Nephron progenitor cell (in vitro differentiated cells): ENCODE measurements at regions not wholly inside any gene's neighbourhood (a gene's known extent, or its start where the extent isn't known, plus 50 kb on each side); places are given as distances from the start of the nearest gene placed in this dataset.

Experiments
- DNase-seq: peaks from one replicate; pipeline ENCODE4 v3.0.0; 2021
- H3K27ac Mint-ChIP-seq: 2 replicates; pipeline ENCODE4 v1.8.0; 2021; ENCODE audit warnings: mild to moderate bottlenecking, moderate library complexity, mixed read lengths
- H3K27me3 Mint-ChIP-seq: 2 replicates; pipeline ENCODE4 v1.8.0; 2021; ENCODE audit warnings: mild to moderate bottlenecking, low read depth, mixed read lengths; ENCODE audit not compliant: poor library complexity
- H3K36me3 Mint-ChIP-seq: 2 replicates; pipeline ENCODE4 v1.8.0; 2021; ENCODE audit warnings: low read depth, mixed read lengths
- H3K4me1 Mint-ChIP-seq: 2 replicates; pipeline ENCODE4 v1.8.0; 2021; ENCODE audit warnings: mixed read lengths
- H3K4me3 Mint-ChIP-seq: 2 replicates; pipeline ENCODE4 v1.8.0; 2021; ENCODE audit warnings: mild to moderate bottlenecking, moderate library complexity, mixed read lengths
- H3K9me3 Mint-ChIP-seq: 2 replicates; pipeline ENCODE4 v1.8.0; 2021; ENCODE audit warnings: mild to moderate bottlenecking, moderate library complexity, mixed read lengths
- CTCF ChIP-seq: fragments of 200-600 bp; sonication (generic); IDR thresholded peaks from 2 replicates; pipeline ENCODE4 v1.5.0; 2021; ENCODE audit warnings: antibody characterized with exemption

DNA sequence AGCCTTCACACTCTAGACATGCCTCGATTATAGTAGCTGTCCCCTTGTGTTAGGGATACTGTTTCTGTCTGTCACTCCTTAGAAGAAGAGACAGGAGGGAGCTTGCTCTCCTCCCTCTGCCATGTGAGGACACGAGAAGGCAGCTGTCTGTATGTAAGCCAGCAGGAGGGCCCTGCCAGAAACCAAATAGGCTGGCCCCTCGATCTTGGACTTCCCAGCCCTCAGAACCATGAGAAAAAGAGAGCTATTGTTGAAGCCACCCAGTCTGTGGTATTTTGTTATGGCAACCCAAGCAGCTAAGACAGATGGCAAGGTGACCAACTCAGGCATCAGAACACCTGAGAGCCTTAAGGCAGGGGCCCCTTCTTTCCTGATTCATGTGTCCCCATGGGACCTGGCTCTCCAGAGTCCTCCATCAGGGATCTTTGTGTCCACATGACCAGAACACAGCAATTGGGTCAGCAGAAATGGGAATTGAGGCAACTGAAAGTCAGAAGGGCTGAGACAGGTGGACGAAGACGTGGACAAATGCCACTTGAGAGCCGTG lies 65.6 kb upstream of the NPAS1 start:
- no peak overlapping the region for H3K4me3 Mint-ChIP-seq
- peaks cover 8% of the 10 kb centered on the region for H3K9me3 Mint-ChIP-seq
- H3K27ac Mint-ChIP-seq, result peak overlapping the region; percentile 86
- H3K27me3 Mint-ChIP-seq, result no peaks in the 10 kb centered on the region
- DNase-seq, result no peak
- H3K4me1 Mint-ChIP-seq, result peaks cover 45% of the 10 kb centered on the region
- no peak for TF ChIP-seq CTCF
- peaks cover 74% of the 10 kb centered on the region for H3K36me3 Mint-ChIP-seq

DNA sequence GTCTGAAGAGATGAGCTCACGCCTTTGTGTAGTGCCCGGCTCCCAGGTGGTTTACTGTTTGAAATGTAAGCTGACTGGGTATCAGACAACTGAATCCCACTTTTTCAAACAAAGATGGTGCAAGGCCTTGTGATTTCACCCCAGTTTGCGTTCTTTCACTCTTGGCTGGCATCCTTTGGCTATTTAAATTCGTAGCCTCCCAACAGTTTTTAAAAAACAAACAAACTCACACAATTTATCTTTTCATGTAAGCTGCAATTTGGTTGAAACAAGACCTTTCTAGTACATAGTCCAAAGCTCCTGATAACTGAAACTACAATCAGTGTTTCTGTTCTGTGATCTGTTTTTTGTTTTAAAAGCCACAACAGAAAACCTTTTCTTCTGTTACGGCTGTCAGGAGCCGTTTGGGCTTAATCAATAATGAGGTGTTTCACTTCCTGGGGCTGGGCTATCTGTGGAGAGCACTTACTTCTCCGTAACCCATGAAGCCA lies 65.1 kb upstream of the NPAS1 start:
- DNase-seq, result no peak
- peak overlapping the region; percentile 86 for H3K27ac Mint-ChIP-seq
- H3K36me3 Mint-ChIP-seq, result peaks cover 71% of the 10 kb centered on the region
- H3K9me3 Mint-ChIP-seq, result peaks cover 8% of the 10 kb centered on the region
- no peaks in the 10 kb centered on the region for H3K27me3 Mint-ChIP-seq
- peaks cover 45% of the 10 kb centered on the region for H3K4me1 Mint-ChIP-seq
- no peak for TF ChIP-seq CTCF
- H3K4me3 Mint-ChIP-seq, result no peak overlapping the region

DNA sequence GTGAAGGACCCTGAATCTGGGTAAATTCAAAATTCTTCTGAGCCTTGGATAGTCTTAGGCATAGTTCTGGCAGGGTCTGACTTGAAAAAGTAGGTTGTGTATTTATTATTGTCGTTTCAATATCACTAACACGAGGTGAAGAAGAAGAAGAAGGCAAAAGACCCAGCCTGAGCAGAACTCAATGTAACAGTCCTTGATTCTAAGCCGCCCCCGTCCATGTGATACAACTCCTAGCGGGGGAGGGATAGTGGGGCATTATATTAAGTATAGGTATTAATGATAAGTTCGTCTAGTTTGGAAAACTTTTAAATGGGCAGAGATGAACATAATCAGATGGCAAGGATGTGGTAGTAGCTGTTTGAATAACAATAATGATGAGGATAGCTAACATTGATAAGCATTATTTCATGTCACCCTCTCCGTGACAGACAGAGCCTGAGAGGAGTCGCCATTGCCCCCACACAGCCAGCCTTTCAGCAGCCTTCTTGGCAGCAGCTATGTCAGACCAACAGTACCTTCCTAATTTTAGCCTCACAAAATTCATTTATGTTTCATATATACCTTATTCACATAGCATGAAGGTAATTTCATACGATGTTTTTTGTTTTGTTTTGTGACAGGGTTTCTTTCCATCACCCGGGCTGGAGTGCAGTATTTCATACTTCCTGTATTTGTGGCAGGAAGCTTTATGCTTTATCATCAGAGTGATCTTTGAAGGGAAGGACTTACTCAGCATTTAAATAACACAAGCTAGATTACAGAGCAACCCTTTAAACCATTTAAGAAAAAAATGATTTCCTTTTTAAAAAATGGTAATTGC lies 64.4 kb upstream of the NPAS1 start:
- peaks cover 8% of the 10 kb centered on the region for H3K9me3 Mint-ChIP-seq
- H3K27ac Mint-ChIP-seq, result peak overlapping the region; percentile 86
- no peak for TF ChIP-seq CTCF
- peaks cover 71% of the 10 kb centered on the region for H3K36me3 Mint-ChIP-seq
- no peak for DNase-seq
- H3K4me1 Mint-ChIP-seq, result peaks cover 47% of the 10 kb centered on the region
- no peak overlapping the region for H3K4me3 Mint-ChIP-seq
- H3K27me3 Mint-ChIP-seq, result no peaks in the 10 kb centered on the region

DNA sequence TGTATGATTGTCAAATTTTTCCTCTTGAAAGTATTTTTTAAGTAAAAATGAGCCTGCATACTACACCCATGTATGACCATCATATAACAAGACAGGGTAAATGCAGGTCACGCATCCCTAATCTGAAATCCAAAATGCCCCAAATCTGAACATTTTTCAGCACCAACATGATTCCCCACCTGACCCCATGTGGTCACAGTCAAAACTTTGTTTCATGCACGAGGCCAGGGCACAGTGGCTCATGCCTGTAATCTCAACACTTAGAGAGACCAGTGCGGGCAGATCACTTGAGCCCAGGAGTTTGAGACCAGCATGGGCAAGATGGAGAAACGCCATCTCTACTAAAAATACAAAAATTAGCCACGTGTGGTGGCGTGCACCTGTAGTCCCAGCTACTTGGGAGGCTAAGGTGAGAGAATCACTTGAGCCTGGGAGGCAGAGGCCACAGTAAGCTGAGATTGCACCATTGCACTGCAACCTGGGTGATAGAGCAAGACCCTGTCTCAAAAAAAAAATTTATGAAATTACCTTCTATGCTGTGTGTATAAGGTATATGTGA lies 63.7 kb upstream of the NPAS1 start:
- Mint-ChIP-seq H3K27ac (no peak overlapping the region), H3K36me3 (peaks cover 69% of the 10 kb centered on the region), H3K27me3 (no peaks in the 10 kb centered on the region), H3K4me3 (no peak overlapping the region), H3K9me3 (peaks cover 8% of the 10 kb centered on the region), H3K4me1 (peaks cover 44% of the 10 kb centered on the region)
- TF ChIP-seq CTCF, result no peak
- no peak for DNase-seq

DNA sequence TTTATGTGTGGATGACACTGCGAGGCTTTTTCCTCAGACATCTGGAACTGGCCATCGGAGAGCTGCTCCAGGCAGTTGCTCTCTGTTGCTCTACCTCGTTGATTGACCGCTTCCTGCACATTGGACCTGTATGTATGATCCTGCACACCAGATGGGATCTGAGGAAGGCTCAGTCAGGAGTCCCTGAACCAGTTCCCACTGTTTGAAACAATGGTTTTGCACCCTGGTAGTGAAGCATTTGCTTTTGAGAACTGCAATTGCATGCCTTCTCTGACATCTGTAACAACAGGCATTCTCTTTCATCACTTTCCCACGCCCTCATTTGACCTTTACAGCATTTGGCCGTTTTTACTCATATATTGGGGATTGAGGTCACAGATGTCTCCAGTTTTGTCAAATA lies 61.1 kb upstream of the NPAS1 start:
- Mint-ChIP-seq H3K27me3 (no peaks in the 10 kb centered on the region), H3K9me3 (peaks cover 8% of the 10 kb centered on the region), H3K4me3 (no peak overlapping the region), H3K27ac (peak overlapping the region; percentile 91), H3K4me1 (peaks cover 57% of the 10 kb centered on the region), H3K36me3 (peaks cover 56% of the 10 kb centered on the region)
- TF ChIP-seq CTCF, result no peak
- no peak for DNase-seq
